ENCODE measurements at regions not wholly inside any gene's neighbourhood (a gene's known extent, or its start where the extent isn't known, plus 50 kb on each side); places are given as distances from the start of the nearest gene placed in this dataset.

DNA sequence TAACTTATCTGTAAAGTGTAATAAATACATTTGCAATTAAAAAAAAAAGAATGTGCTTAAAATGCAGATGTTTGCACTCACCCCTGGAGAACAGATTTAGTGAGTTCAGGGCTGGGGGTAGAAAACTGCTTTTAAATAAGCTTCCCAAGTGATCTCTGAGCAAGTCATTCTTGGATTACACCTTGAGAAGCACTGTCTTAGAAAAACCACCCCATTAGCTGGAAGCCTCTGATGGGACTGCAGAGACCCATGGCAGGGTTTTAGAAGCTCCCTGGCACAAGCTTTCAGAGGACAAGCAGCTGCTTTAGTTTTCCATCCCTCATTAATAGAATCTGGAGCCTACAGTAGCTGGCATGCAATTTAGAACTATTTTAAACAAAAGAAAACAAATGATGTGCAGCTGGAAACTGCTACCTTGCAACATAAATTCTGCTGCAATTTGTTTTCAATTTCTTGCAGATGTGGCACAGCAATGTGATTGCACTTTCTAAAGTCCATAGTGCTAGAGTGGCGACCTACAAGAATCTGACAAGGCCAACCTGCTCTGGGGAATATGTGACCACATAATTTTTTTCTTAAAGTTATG, 141.5 kb downstream of the CDC42EP3 start:
- no peaks in the 10 kb centered on the region for H3K36me3 ChIP-seq
- H3K27ac ChIP-seq: no peak overlapping the region
- no peak overlapping the region for H3K4me3 ChIP-seq (ENCODE audit: low read depth, low read length)
- H3K27me3 ChIP-seq (ENCODE audit: insufficient read depth, low read depth, severe bottlenecking): no peaks in the 10 kb centered on the region
- DNase-seq: no peak
- no peaks in the 10 kb centered on the region for H3K9me3 ChIP-seq (ENCODE audit: severe bottlenecking)
- TF ChIP-seq CTCF (IDR thresholded peaks at IDR 0.05; ENCODE audit: low read depth, low read length): no peak

- H3K9me3 ChIP-seq (ENCODE audit: severe bottlenecking): no peaks in the 10 kb centered on the region
- TF ChIP-seq CTCF (IDR thresholded peaks at IDR 0.05; ENCODE audit: low read depth, low read length): no peak
- H3K27ac ChIP-seq: no peak overlapping the region
- no peaks in the 10 kb centered on the region for H3K36me3 ChIP-seq
- no peaks in the 10 kb centered on the region for H3K27me3 ChIP-seq (ENCODE audit: insufficient read depth, low read depth, severe bottlenecking)
- no peak for DNase-seq
- no peak overlapping the region for H3K4me3 ChIP-seq (ENCODE audit: low read depth, low read length)
Measured at GRCh38 chr2:37532503-37532902, 138.9 kb downstream of the CDC42EP3 start.

- Histone ChIP-seq H3K27me3 (ENCODE audit: insufficient read depth, low read depth, severe bottlenecking) (no peaks in the 10 kb centered on the region), H3K4me3 (ENCODE audit: low read depth, low read length) (no peak overlapping the region), H3K9me3 (ENCODE audit: severe bottlenecking) (no peaks in the 10 kb centered on the region), H3K36me3 (no peaks in the 10 kb centered on the region), H3K27ac (no peak overlapping the region)
- no peak for DNase-seq
- TF ChIP-seq CTCF (IDR thresholded peaks at IDR 0.05; ENCODE audit: low read depth, low read length): no peak
Measured at GRCh38 chr2:37537316-37537715, 134.1 kb downstream of the CDC42EP3 start.

DNA sequence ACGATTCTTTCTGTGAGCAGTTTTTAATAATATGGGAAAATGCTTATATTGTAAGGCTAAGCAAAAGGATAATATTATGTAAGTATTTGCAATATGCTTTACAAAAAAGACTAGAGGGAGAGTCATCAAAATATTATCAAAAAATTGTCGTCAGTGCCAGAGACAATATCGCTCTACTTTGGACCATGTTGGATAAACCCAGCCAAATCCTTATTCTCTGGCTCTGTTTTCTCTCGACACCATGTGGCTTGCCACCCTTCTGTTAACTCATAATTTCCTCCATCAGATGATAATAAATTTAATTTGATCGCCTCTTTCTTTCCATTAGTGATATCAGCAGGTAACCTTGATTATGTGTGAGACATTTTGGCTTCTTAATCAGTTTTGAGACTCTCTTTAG, 129.9 kb downstream of the CDC42EP3 start:
- Histone ChIP-seq H3K27ac (no peak overlapping the region), H3K36me3 (no peaks in the 10 kb centered on the region), H3K27me3 (ENCODE audit: insufficient read depth, low read depth, severe bottlenecking) (no peaks in the 10 kb centered on the region), H3K9me3 (ENCODE audit: severe bottlenecking) (no peaks in the 10 kb centered on the region), H3K4me3 (ENCODE audit: low read depth, low read length) (no peak overlapping the region)
- DNase-seq: no peak
- no peak for TF ChIP-seq CTCF (IDR thresholded peaks at IDR 0.05; ENCODE audit: low read depth, low read length)

GRCh38 chr2:37543999-37544557, 127.4 kb downstream of the CDC42EP3 start:
- no peaks in the 10 kb centered on the region for H3K36me3 ChIP-seq
- no peak overlapping the region for H3K4me3 ChIP-seq (ENCODE audit: low read depth, low read length)
- DNase-seq: no peak
- TF ChIP-seq CTCF (IDR thresholded peaks at IDR 0.05; ENCODE audit: low read depth, low read length): no peak
- no peaks in the 10 kb centered on the region for H3K9me3 ChIP-seq (ENCODE audit: severe bottlenecking)
- H3K27ac ChIP-seq: no peak overlapping the region
- H3K27me3 ChIP-seq (ENCODE audit: insufficient read depth, low read depth, severe bottlenecking): no peaks in the 10 kb centered on the region

DNA sequence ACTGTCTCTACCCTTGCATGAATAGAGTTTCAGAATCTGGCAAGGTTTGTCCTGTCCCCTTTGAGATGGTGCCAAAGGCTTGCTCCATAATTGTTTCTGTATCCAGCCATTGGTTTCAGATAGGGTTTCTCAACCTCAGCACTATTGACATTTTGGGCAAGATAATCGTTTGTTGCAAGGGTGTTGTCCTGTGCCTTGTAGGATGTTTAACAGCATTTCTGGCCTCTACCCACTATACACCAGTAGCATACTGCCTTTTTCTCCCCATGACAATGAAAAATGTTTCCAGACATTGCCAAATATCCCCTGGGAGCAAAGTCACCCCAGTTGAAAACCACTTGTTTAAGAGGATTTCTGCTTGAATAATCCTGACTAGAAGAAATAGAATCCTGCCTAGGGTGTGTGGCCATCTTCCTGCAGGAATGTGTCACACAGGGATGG, 126.8 kb downstream of the CDC42EP3 start:
- H3K27me3 ChIP-seq (ENCODE audit: insufficient read depth, low read depth, severe bottlenecking): no peaks in the 10 kb centered on the region
- H3K9me3 ChIP-seq (ENCODE audit: severe bottlenecking): no peaks in the 10 kb centered on the region
- no peak overlapping the region for H3K4me3 ChIP-seq (ENCODE audit: low read depth, low read length)
- no peak for DNase-seq
- H3K36me3 ChIP-seq: no peaks in the 10 kb centered on the region
- no peak for TF ChIP-seq CTCF (IDR thresholded peaks at IDR 0.05; ENCODE audit: low read depth, low read length)
- no peak overlapping the region for H3K27ac ChIP-seq
